ENCODE measurements at regions not wholly inside any gene's neighbourhood (a gene's known extent, or its start where the extent isn't known, plus 50 kb on each side); places are given as distances from the start of the nearest gene placed in this dataset.
A peak's percentile ranks its signal among the peaks of the same experiment; 100 is the strongest.

DNA sequence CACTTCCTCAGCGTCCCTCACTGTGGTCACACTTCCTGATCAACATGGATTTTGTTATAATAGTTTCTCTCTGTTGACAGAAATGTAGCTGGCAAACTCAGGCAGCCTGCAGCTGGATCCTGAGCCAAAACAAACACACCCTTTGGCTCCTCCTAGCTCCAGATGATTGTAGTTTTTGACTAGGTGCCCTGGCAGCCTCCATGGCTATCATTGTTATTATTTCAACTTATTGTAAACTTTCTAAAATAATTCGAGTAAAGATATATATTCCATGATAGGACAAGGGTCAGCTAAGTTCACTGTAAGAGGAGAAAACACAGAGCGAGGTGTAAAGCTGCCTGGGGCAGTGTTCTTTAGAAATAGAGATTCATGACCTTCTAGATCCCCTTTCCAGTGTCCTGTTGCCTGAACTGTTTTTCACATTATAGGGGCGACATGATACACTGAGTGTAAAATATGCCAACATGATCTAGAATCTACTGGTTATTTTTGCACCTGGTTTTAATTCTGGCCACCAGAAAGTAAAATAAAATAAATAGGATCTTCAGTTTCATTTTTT is 98.2 kb upstream of the HDGFL1 start:
- no peaks in the 10 kb centered on the region for H3F3A ChIP-seq (replicated peaks; ENCODE audit: low read depth)
- peaks cover 8% of the 10 kb centered on the region; the same call in 1 of the 2 replicates for H3K9me2 ChIP-seq (ENCODE audit: insufficient read depth)
- 0 out of 2 replicates have a peak overlapping the region, but pooled peaks have one; percentile 30 for H3K27ac ChIP-seq (ENCODE audit: low read depth)
- Mint-ChIP-seq H3K4me1 (peaks cover 8% of the 10 kb centered on the region; the same call in 1 of the 3 replicates), H3K36me3 (ENCODE audit: low read depth) (no peaks in the 10 kb centered on the region), H3K27me3 (ENCODE audit: insufficient read depth, low read depth, poor library complexity) (no peaks in the 10 kb centered on the region), H3K4me3 (no peak overlapping the region), H3K9me3 (no peaks in the 10 kb centered on the region), H3K27ac (no peak overlapping the region)
- 0 out of 2 replicates have a peak, but pooled peaks cover 3% of the 10 kb centered on the region for H3K4me1 ChIP-seq (ENCODE audit: insufficient read depth)
- no peak overlapping the region for H3K4me2 ChIP-seq
- TF ChIP-seq, protein P1, sequence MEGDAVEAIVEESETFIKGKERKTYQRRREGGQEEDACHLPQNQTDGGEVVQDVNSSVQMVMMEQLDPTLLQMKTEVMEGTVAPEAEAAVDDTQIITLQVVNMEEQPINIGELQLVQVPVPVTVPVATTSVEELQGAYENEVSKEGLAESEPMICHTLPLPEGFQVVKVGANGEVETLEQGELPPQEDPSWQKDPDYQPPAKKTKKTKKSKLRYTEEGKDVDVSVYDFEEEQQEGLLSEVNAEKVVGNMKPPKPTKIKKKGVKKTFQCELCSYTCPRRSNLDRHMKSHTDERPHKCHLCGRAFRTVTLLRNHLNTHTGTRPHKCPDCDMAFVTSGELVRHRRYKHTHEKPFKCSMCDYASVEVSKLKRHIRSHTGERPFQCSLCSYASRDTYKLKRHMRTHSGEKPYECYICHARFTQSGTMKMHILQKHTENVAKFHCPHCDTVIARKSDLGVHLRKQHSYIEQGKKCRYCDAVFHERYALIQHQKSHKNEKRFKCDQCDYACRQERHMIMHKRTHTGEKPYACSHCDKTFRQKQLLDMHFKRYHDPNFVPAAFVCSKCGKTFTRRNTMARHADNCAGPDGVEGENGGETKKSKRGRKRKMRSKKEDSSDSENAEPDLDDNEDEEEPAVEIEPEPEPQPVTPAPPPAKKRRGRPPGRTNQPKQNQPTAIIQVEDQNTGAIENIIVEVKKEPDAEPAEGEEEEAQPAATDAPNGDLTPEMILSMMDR (conservative IDR thresholded peaks at IDR 0.05; ENCODE audit: low read depth in 2 of 2) = peak in 1 of 2 experiments; percentile 19; a peak in 1 of 4 replicates
- no peak for TF ChIP-seq CREB1 (CRISPR knock-in tag; IDR thresholded peaks at IDR 0.05; ENCODE audit: low read depth)
- ATAC-seq (no peak; the same call in 2 of the 3 replicates), DNase-seq (ENCODE audit: low spot score) (peak; percentile 5)
- H3K4me3 ChIP-seq = no peak overlapping the region
- no peaks in the 10 kb centered on the region for H3K36me3 ChIP-seq (ENCODE audit: insufficient read depth)
- no peaks in the 10 kb centered on the region for H3K27me3 ChIP-seq (ENCODE audit: insufficient read depth)
- no peaks in the 10 kb centered on the region for H3K79me2 ChIP-seq (replicated peaks; ENCODE audit: insufficient read depth)
- H4K20me1 ChIP-seq (replicated peaks; ENCODE audit: insufficient read depth) = no peaks in the 10 kb centered on the region
- peak overlapping the region; percentile 33; the same call in 1 of the 2 replicates for H2AFZ ChIP-seq

DNA sequence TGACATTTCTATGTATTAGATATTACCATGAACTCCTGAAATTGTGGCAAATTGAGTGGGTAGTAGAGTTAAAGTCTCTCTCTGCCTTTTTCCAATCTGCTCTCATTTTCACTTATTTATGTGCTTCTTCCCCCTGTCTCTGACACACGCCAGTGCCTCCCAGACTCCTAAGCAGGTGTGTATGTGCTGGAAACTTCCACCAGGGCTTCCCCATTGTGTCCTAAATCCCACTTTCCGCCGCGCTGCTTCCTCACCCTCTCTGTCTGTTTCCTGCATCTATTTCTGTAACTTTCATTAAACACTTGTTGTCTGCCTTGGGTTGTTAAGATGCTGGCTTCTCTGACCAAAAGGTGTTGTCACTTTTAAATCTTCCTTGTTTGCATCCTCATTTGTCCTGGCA is 97.6 kb upstream of the HDGFL1 start:
- ATAC-seq = no peak
- TF ChIP-seq NANOG (IDR thresholded peaks at IDR 0.05; ENCODE audit: borderline replicate concordance) (no peak), EZH2phosphoT487 (IDR thresholded peaks at IDR 0.05; ENCODE audit: unreplicated experiment) (no peak), POLR2AphosphoS5 (IDR thresholded peaks at IDR 0.05; ENCODE audit: low read depth) (no peak), ZNF114 (CRISPR knock-in tag; IDR thresholded peaks at IDR 0.05) (no peak), STAT1 (IDR thresholded peaks at IDR 0.05; ENCODE audit: unreplicated experiment) (no peak), EZH2 (IDR thresholded peaks at IDR 0.05; ENCODE audit: low read depth, unreplicated experiment) (no peak), JUNB (IDR thresholded peaks at IDR 0.05; ENCODE audit: unreplicated experiment) (no peak)
- TF ChIP-seq, protein P2, sequence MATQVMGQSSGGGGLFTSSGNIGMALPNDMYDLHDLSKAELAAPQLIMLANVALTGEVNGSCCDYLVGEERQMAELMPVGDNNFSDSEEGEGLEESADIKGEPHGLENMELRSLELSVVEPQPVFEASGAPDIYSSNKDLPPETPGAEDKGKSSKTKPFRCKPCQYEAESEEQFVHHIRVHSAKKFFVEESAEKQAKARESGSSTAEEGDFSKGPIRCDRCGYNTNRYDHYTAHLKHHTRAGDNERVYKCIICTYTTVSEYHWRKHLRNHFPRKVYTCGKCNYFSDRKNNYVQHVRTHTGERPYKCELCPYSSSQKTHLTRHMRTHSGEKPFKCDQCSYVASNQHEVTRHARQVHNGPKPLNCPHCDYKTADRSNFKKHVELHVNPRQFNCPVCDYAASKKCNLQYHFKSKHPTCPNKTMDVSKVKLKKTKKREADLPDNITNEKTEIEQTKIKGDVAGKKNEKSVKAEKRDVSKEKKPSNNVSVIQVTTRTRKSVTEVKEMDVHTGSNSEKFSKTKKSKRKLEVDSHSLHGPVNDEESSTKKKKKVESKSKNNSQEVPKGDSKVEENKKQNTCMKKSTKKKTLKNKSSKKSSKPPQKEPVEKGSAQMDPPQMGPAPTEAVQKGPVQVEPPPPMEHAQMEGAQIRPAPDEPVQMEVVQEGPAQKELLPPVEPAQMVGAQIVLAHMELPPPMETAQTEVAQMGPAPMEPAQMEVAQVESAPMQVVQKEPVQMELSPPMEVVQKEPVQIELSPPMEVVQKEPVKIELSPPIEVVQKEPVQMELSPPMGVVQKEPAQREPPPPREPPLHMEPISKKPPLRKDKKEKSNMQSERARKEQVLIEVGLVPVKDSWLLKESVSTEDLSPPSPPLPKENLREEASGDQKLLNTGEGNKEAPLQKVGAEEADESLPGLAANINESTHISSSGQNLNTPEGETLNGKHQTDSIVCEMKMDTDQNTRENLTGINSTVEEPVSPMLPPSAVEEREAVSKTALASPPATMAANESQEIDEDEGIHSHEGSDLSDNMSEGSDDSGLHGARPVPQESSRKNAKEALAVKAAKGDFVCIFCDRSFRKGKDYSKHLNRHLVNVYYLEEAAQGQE (IDR thresholded peaks at IDR 0.05; ENCODE audit: unreplicated experiment) = no peak
- TF ChIP-seq, protein P3, sequence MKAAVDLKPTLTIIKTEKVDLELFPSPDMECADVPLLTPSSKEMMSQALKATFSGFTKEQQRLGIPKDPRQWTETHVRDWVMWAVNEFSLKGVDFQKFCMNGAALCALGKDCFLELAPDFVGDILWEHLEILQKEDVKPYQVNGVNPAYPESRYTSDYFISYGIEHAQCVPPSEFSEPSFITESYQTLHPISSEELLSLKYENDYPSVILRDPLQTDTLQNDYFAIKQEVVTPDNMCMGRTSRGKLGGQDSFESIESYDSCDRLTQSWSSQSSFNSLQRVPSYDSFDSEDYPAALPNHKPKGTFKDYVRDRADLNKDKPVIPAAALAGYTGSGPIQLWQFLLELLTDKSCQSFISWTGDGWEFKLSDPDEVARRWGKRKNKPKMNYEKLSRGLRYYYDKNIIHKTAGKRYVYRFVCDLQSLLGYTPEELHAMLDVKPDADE (IDR thresholded peaks at IDR 0.05) = no peak

More for the DNA sequence above, 97.6 kb upstream of the HDGFL1 start:
- Histone ChIP-seq H3K36me3 (ENCODE audit: insufficient read depth) (no peaks in the 10 kb centered on the region), H3F3A (replicated peaks; ENCODE audit: low read depth) (no peaks in the 10 kb centered on the region), H2AFZ (peak overlapping the region; percentile 39; the same call in 1 of the 2 replicates), H4K20me1 (replicated peaks; ENCODE audit: insufficient read depth) (no peaks in the 10 kb centered on the region), H3K79me2 (replicated peaks; ENCODE audit: insufficient read depth) (no peaks in the 10 kb centered on the region), H3K4me2 (no peak overlapping the region), H3K27ac (ENCODE audit: low read depth) (no peak overlapping the region), H3K4me1 (ENCODE audit: insufficient read depth) (0 out of 2 replicates have a peak, but pooled peaks cover 3% of the 10 kb centered on the region), H3K4me3 (no peak overlapping the region), H3K9me2 (ENCODE audit: insufficient read depth) (peaks cover 8% of the 10 kb centered on the region; the same call in 1 of the 2 replicates), H3K27me3 (ENCODE audit: insufficient read depth) (no peaks in the 10 kb centered on the region)
- H3K27ac Mint-ChIP-seq = no peak overlapping the region
- no peaks in the 10 kb centered on the region for H3K9me3 Mint-ChIP-seq
- peaks cover 2% of the 10 kb centered on the region; the same call in 1 of the 3 replicates for H3K4me1 Mint-ChIP-seq
- no peak overlapping the region for H3K4me3 Mint-ChIP-seq
- no peaks in the 10 kb centered on the region for H3K27me3 Mint-ChIP-seq (ENCODE audit: insufficient read depth, low read depth, poor library complexity)
- no peak for DNase-seq (ENCODE audit: low spot score)
- H3K36me3 Mint-ChIP-seq (ENCODE audit: low read depth) = no peaks in the 10 kb centered on the region

All from GM23338 (cell line).